DOHH2 (cell line): ENCODE measurements at regions not wholly inside any gene's neighbourhood (a gene's known extent, or its start where the extent isn't known, plus 50 kb on each side); places are given as distances from the start of the nearest gene placed in this dataset.
"Not testable (repeated sequence)": the region's sequence is repeated elsewhere in the genome, so short reads cannot be mapped to it uniquely, and the experiment has no call there.

Experiments used
- H3F3A ChIP-seq: fragments of 200-600 bp; sonication (generic), shearing (Covaris generic); 2 replicates; pipeline ENCODE4 v1.6.0; 2016; ENCODE audit warnings: antibody characterized with exemption, mild to moderate bottlenecking; ENCODE audit not compliant: control insufficient read depth, insufficient read depth
- H3K27ac ChIP-seq: fragments of 200-600 bp; sonication (generic); 2 replicates; pipeline ENCODE4 v1.5.1; 2014; ENCODE audit warnings: low read depth, mild to moderate bottlenecking, low read length, moderate library complexity
- H3K27me3 ChIP-seq: fragments of 200-600 bp; sonication (generic); 2 replicates; pipeline ENCODE4 v1.6.1; 2014; ENCODE audit warnings: mild to moderate bottlenecking, low read length, mixed read lengths; ENCODE audit not compliant: control insufficient read depth
- H3K36me3 ChIP-seq: fragments of 200-600 bp; sonication (generic); 2 replicates; pipeline ENCODE4 v1.6.1; 2014; ENCODE audit warnings: mild to moderate bottlenecking, low read length, moderate library complexity, mixed read lengths; ENCODE audit not compliant: control insufficient read depth
- H3K4me1 ChIP-seq: fragments of 200-600 bp; sonication (generic); 2 replicates; pipeline ENCODE4 v1.6.1; 2014; ENCODE audit warnings: mild to moderate bottlenecking, low read length, mixed read lengths; ENCODE audit not compliant: control insufficient read depth
- H3K4me2 ChIP-seq: fragments of 200-600 bp; sonication (generic); 2 replicates; pipeline ENCODE4 v1.6.0; 2014; ENCODE audit warnings: mild to moderate bottlenecking, low read length, moderate library complexity
- H3K4me3 ChIP-seq: fragments of 200-600 bp; sonication (generic); 2 replicates; pipeline ENCODE4 v1.5.1; 2014; ENCODE audit warnings: mild to moderate bottlenecking, low read length, mixed read lengths
- H3K79me2 ChIP-seq: fragments of 200-600 bp; sonication (generic); 2 replicates; pipeline ENCODE4 v1.6.1; 2014; ENCODE audit warnings: mild to moderate bottlenecking, low read length, mixed read lengths; ENCODE audit not compliant: control insufficient read depth
- H3K9me2 ChIP-seq: fragments of 200-600 bp; sonication (generic); replicated peaks from 2 replicates; pipeline ENCODE4 v1.6.1; 2014; ENCODE audit warnings: mild to moderate bottlenecking, low read length, mixed read lengths; ENCODE audit not compliant: control insufficient read depth
- H3K9me3 ChIP-seq: fragments of 200-600 bp; sonication (generic); 2 replicates; pipeline ENCODE4 v1.6.1; 2014; ENCODE audit warnings: antibody characterized with exemption, low read length, mixed read lengths; ENCODE audit not compliant: control insufficient read depth, insufficient read depth
- H4K20me1 ChIP-seq: fragments of 200-600 bp; sonication (generic); 2 replicates; pipeline ENCODE4 v1.6.0; 2014; ENCODE audit warnings: low read depth, mild to moderate bottlenecking, antibody characterized with exemption, low read length, moderate library complexity; ENCODE audit not compliant: control insufficient read depth, insufficient read depth
- CTCF ChIP-seq: fragments of 200-600 bp; sonication (generic); IDR thresholded peaks from one replicate; pipeline ENCODE4 v1.5.1; 2014; ENCODE audit warnings: antibody characterized with exemption, mild to moderate bottlenecking, low read depth, low read length; ENCODE audit not compliant: poor library complexity, severe bottlenecking
- EZH2phosphoT487 ChIP-seq: fragments of 200-600 bp; sonication (generic); IDR thresholded peaks from 2 replicates; pipeline ENCODE4 v1.6.1; 2017; ENCODE audit warnings: borderline replicate concordance, mild to moderate bottlenecking, antibody characterized with exemption, low read length, moderate library complexity, mixed read lengths

GRCh38 chr13:50425772-50426171 is 410.5 kb downstream of the KCNRG start:
- H4K20me1 ChIP-seq: no peaks in the 10 kb centered on the region

GRCh38 chr13:50426927-50427326 is 411.7 kb downstream of the KCNRG start:
- Histone ChIP-seq H3K27ac (no peak overlapping the region), H3K36me3 (no peaks in the 10 kb centered on the region), H3F3A (no peaks in the 10 kb centered on the region), H3K4me3 (no peak overlapping the region), H3K4me1 (peaks cover 33% of the 10 kb centered on the region), H4K20me1 (no peaks in the 10 kb centered on the region), H3K27me3 (no peaks in the 10 kb centered on the region), H3K9me3 (no peaks in the 10 kb centered on the region; the same call in 1 of the 2 replicates), H3K4me2 (no peak overlapping the region), H3K79me2 (no peaks in the 10 kb centered on the region), H3K9me2 (no peaks in the 10 kb centered on the region)
- TF ChIP-seq CTCF: no peak
- no peak for TF ChIP-seq EZH2phosphoT487

More at GRCh38 chr13:50425772-50426171, 410.5 kb downstream of the KCNRG start:
- Histone ChIP-seq H3K4me1 (peaks cover 33% of the 10 kb centered on the region), H3K4me3 (no peak overlapping the region), H3K27me3 (no peaks in the 10 kb centered on the region), H3F3A (no peaks in the 10 kb centered on the region), H3K9me3 (no peaks in the 10 kb centered on the region), H3K79me2 (no peaks in the 10 kb centered on the region), H3K36me3 (no peaks in the 10 kb centered on the region), H3K27ac (no peak overlapping the region), H3K4me2 (no peak overlapping the region; the same call in 1 of the 2 replicates), H3K9me2 (no peaks in the 10 kb centered on the region)
- TF ChIP-seq EZH2phosphoT487 (no peak), CTCF (no peak)

GRCh38 chr13:50427511-50427910 is 412.3 kb downstream of the KCNRG start:
- peaks cover 33% of the 10 kb centered on the region for H3K4me1 ChIP-seq
- not testable (repeated sequence) for H3K36me3 ChIP-seq, H3K27me3 ChIP-seq, H3F3A ChIP-seq, H3K79me2 ChIP-seq, H3K27ac ChIP-seq, H3K9me2 ChIP-seq, H3K9me3 ChIP-seq, H4K20me1 ChIP-seq, H3K4me2 ChIP-seq, H3K4me3 ChIP-seq

- H3K27ac ChIP-seq: no peak overlapping the region
Measured at GRCh38 chr13:50428183-50428877, 413.1 kb downstream of the KCNRG start.

More at GRCh38 chr13:50428183-50428877, 413.1 kb downstream of the KCNRG start:
- Histone ChIP-seq H3K4me2 (peak overlapping the region; percentile 13), H3K79me2 (no peaks in the 10 kb centered on the region), H3K4me3 (no peak overlapping the region), H3K9me3 (no peaks in the 10 kb centered on the region; the same call in 1 of the 2 replicates), H3K4me1 (peaks cover 29% of the 10 kb centered on the region), H3K9me2 (no peaks in the 10 kb centered on the region), H3K36me3 (no peaks in the 10 kb centered on the region), H3F3A (no peaks in the 10 kb centered on the region), H4K20me1 (no peaks in the 10 kb centered on the region), H3K27me3 (no peaks in the 10 kb centered on the region)
- TF ChIP-seq EZH2phosphoT487: no peak
- no peak for TF ChIP-seq CTCF
